ENCODE measurements at regions not wholly inside any gene's neighbourhood (a gene's known extent, or its start where the extent isn't known, plus 50 kb on each side); places are given as distances from the start of the nearest gene placed in this dataset.
"Not testable (repeated sequence)": the region's sequence is repeated elsewhere in the genome, so short reads cannot be mapped to it uniquely, and the experiment has no call there.

DNA sequence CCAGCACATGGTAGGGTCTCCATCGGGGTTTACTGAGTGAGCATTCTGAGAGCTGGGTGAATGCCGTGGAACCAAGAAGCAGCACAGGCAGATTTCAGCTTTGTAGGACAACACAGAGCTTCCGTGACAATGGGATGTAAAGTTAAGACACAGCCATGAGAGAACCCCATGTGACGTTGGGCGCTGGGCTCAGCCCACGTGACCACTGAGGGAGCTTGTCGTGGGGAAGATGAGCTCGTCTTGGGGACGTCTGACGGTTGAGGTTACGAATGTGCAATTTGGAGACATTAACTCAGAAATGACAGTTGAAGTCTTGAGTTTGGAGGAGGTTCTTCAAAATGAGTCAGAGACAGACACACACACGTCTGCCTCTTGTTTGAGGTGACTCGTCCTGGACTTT, 51.5 kb upstream of the MUC20 start:
- H3K36me3 ChIP-seq, result peaks cover 35 to 86% (median 71%) of the 10 kb centered on the region in 4 donors

DNA sequence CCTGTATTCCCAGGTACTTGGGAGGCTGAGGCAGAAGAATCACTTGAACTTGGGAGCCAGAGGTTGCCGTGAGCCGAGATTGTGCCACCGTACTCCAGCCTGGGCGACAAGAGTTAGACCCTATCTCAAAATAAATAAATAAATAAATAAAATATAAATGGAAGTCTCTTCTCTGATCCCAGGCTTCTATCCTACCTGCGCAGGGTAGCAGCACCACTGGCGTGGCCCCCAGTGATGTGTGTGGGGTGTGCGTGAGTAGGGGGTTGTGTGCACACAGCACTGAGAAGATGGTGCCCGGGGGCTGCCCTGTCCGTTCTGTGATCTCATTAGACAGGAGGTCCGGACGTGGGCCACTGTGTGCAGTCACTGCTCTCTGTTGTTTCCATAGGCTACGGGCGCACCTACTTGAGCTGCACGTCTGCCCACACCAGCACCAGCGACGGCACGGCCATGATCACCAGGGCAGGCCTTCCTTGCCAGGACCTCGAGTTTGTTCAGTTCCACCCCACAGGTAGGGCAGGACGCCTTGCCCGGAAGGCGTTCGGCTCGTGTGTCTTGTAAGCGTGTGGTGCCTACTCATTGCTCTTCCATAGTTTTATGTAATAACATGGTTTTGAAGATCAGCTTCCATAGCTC, 52.5 kb upstream of the MUC20 start:
- H3K9me3 ChIP-seq; H3K27ac ChIP-seq; H3K4me1 ChIP-seq; DNase-seq; H3K27me3 ChIP-seq; H3K4me3 ChIP-seq; intact Hi-C loops (cut with DNase I; ENCODE audit: low total_unique reads): not testable (repeated sequence)
- 84 to 88% (median 87%) methylated on average over 20 to 24 of the region's 24 CpGs for WGBS, 5 donors
- peaks cover 33 to 86% (median 66%) of the 10 kb centered on the region in 4 donors for H3K36me3 ChIP-seq

More for the DNA sequence above, 51.5 kb upstream of the MUC20 start:
- H3K4me3 ChIP-seq; H3K27ac ChIP-seq; H3K27me3 ChIP-seq; H3K9me3 ChIP-seq; H3K4me1 ChIP-seq; intact Hi-C loops (cut with DNase I; ENCODE audit: low total_unique reads); DNase-seq: not testable (repeated sequence)
- 66 to 85% (median 79%) methylated on average over 10 to 11 of the region's 13 CpGs for WGBS, 5 donors

DNA sequence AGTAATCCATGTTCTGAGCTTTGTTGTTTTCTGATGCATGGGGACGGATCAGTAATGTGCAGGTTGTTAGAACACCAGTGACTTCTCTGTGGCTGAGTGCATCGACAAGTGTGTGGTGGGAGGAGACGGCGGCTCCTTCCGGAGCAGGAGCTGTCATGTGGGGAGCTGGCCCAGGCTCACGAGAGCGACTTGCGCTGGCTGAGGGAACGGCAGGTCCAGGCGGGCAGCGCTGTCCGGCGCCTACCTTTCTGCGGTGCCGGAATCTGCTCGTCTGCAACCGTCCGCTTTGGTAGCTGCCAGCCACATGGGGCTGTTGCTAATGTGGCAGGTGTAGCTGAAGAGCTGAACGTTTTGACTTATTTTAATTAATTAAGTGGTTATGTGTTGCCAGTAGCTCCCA, 55.5 kb upstream of the MUC20 start:
- DNase-seq; H3K9me3 ChIP-seq; H3K4me1 ChIP-seq; H3K4me3 ChIP-seq; H3K27ac ChIP-seq; H3K27me3 ChIP-seq; intact Hi-C loops (cut with DNase I; ENCODE audit: low total_unique reads): not testable (repeated sequence)
- 92 to 94% (median 93%) methylated on average over 16 to 19 of the region's 19 CpGs for WGBS, 5 donors
- H3K36me3 ChIP-seq, result peaks cover 27 to 67% (median 44%) of the 10 kb centered on the region in 4 donors

DNA sequence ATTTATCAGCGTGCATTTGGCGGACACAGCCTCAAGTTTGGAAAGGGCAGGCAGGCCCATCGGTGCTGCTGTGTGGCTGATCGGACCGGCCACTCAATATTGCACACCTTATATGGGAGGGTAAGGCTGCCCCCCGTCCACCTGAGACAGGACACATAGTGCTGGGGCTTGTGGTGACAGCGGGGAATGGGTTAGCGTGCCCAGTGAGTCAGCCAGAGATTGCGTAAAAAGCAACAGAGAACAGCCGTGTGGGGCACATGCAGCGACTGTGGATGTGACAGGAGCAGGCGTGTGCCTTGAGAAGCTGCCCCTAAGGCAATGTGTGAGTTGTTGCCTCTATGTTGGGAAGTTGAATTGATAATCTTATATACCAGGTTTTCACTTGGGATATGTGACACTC, 56.6 kb upstream of the MUC20 start:
- H3K4me3 ChIP-seq; H3K9me3 ChIP-seq; H3K27me3 ChIP-seq; intact Hi-C loops (cut with DNase I; ENCODE audit: low total_unique reads); H3K4me1 ChIP-seq; DNase-seq; H3K27ac ChIP-seq: not testable (repeated sequence)
- WGBS, 5 donors, result 89 to 97% (median 91%) methylated on average over 9 to 12 of the region's 12 CpGs
- H3K36me3 ChIP-seq, result peaks cover 24 to 55% (median 36%) of the 10 kb centered on the region in 4 donors

DNA sequence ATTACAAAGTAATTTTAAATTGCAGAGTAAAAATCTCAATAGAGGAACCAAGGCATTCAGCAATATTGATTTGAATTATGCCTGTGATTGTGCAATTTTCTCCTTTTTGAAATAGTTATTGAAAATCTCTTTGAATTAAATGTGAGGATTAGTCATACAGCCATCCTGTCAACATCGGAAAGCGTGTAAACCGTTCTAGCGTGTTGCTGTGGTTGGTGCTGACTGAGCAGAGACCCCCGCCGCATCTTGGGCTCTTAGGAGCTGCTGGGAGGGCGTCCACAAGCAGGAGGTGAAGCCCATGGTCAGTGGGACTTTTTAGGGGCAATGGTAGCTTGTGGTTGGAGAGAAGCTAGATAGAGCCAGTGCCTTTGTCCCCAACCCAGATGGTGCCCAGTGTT, 61.6 kb upstream of the MUC20 start:
- H3K27me3 ChIP-seq; H3K27ac ChIP-seq; intact Hi-C loops (cut with DNase I; ENCODE audit: low total_unique reads); H3K9me3 ChIP-seq; DNase-seq: not testable (repeated sequence)
- WGBS, 5 donors, result 55 to 71% (median 62%) methylated on average over 1 to 2 of the region's 7 CpGs; no CpG with 5 or more reads in 1 of the 5 donors
- Histone ChIP-seq H3K4me3 (peak overlapping the region in 2 of 4 donors; percentile 66), H3K36me3 (peaks cover 4 to 20% (median 9%) of the 10 kb centered on the region in 4 donors), H3K4me1 (peaks cover 0 to 14% (median 2%) of the 10 kb centered on the region in 4 donors)

DNA sequence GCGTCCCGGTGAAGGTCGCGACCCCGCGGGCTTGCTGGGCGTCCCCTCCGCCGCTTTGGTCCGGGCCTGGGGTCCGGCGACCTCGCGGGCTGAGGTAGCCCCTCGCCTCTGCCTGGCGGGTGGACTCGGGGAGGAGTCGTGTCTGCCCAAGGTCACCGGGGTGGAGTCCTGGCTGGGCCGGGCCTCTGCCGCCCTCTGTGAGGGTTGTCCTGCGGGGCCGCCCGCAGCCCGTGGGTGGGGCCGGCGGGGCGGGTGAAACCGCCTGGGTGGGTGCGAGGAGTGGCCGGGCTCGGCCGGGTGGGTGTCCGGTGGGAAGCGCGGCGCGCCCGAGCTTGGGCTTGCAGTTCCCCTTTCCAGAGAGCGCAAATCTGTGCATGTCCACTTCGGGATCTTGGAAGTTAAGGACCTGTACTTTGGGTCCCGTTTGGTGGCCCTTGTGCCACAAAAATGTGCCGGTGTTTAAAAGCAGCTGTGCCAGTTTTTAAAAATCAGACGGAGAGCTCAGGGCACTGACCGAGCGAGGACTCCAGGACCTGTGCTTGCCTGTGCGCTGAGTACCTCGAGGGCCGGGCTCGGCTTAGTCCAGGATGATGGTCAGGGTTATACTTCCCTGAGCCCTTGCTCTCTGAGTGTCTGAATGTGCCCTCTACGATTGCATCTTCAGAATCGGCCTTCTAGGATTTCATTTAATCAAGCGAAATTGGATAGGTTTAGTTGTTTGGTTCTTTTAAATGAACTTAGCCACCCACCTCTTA, 62.2 kb upstream of the MUC20 start:
- peak in 1 of 2 donors; percentile 33 for DNase-seq
- WGBS, 5 donors, result 0 to 7% (median 2%) methylated on average over 3 to 19 of the region's 53 CpGs
- intact Hi-C loops (cut with DNase I; ENCODE audit: low total_unique reads), result not testable (repeated sequence)

GRCh38 chr3:195657475-195658372, 63.1 kb upstream of the MUC20 start:
- intact Hi-C loops (cut with DNase I; ENCODE audit: low total_unique reads); H3K36me3 ChIP-seq; H3K27me3 ChIP-seq; H3K9me3 ChIP-seq: not testable (repeated sequence)
- Histone ChIP-seq H3K27ac (peak overlapping the region; percentile 75 to 96 (median 92)), H3K4me3 (peak overlapping the region; percentile 55 to 66 (median 62)), H3K4me1 (peaks cover 0 to 14% (median 2%) of the 10 kb centered on the region in 4 donors)
- WGBS, 5 donors, result 3 to 31% (median 6%) methylated on average over 9 to 96 of the region's 99 CpGs
- DNase-seq, result peak; percentile 89 to 93

More for the DNA sequence above, 62.2 kb upstream of the MUC20 start:
- Histone ChIP-seq H3K27ac (peak overlapping the region in 4 of 5 donors; percentile 75 to 92 (median 89)), H3K4me1 (peaks cover 0 to 14% (median 2%) of the 10 kb centered on the region in 4 donors), H3K4me3 (peak overlapping the region; percentile 55 to 66 (median 62)), H3K36me3 (peaks cover 0 to 14% (median 3%) of the 10 kb centered on the region in 4 donors)
- H3K9me3 ChIP-seq, H3K27me3 ChIP-seq: not testable (repeated sequence)

- H3K27ac ChIP-seq; H3K4me3 ChIP-seq; intact Hi-C loops (cut with DNase I; ENCODE audit: low total_unique reads); H3K27me3 ChIP-seq; DNase-seq; H3K9me3 ChIP-seq; H3K36me3 ChIP-seq: not testable (repeated sequence)
- 86 to 90% (median 89%) methylated on average over 15 to 16 of the region's 16 CpGs for WGBS, 5 donors
- H3K4me1 ChIP-seq, result peaks cover 0 to 14% (median 2%) of the 10 kb centered on the region in 4 donors
Measured at GRCh38 chr3:195656091-195656490, 64.7 kb upstream of the MUC20 start.

DNA sequence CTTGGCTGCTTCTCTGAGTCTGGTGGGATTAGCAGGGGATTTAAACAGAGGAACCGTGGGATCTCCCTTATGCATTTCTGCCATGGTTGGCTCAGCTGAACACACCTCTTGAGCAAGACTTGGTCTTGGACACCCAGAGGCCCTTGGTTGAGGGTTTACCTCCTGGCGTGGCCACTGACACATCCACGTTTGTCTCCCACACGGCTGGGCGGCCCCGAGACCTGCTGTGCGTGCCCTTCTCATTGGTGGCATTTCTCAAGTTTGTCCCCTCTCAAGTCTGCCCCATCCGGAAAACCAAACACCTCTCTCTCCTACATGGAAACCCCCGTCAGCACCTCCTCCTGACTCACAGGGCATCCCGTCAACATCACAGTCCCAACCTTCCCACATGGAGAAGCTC, 66.0 kb upstream of the MUC20 start:
- H3K27me3 ChIP-seq; H3K27ac ChIP-seq; intact Hi-C loops (cut with DNase I; ENCODE audit: low total_unique reads); H3K4me3 ChIP-seq; DNase-seq; H3K36me3 ChIP-seq; H3K9me3 ChIP-seq: not testable (repeated sequence)
- H3K4me1 ChIP-seq, result peaks cover 0 to 14% (median 2%) of the 10 kb centered on the region in 4 donors
- 0 to 85% (median 83%) methylated on average over 1 to 5 of the region's 10 CpGs for WGBS, 5 donors

GRCh38 chr3:195654138-195654537, 66.6 kb upstream of the MUC20 start:
- WGBS, 5 donors, result 71 to 86% (median 77%) methylated on average over 1 to 14 of the region's 15 CpGs
- H3K27me3 ChIP-seq; H3K27ac ChIP-seq; intact Hi-C loops (cut with DNase I; ENCODE audit: low total_unique reads); H3K4me3 ChIP-seq; H3K9me3 ChIP-seq; DNase-seq; H3K36me3 ChIP-seq: not testable (repeated sequence)
- peaks cover 0 to 14% (median 2%) of the 10 kb centered on the region in 4 donors for H3K4me1 ChIP-seq

Data from stomach (tissue), 8 donors.